ENCODE measurements at regions not wholly inside any gene's neighbourhood (a gene's known extent, or its start where the extent isn't known, plus 50 kb on each side); places are given as distances from the start of the nearest gene placed in this dataset.

DNA sequence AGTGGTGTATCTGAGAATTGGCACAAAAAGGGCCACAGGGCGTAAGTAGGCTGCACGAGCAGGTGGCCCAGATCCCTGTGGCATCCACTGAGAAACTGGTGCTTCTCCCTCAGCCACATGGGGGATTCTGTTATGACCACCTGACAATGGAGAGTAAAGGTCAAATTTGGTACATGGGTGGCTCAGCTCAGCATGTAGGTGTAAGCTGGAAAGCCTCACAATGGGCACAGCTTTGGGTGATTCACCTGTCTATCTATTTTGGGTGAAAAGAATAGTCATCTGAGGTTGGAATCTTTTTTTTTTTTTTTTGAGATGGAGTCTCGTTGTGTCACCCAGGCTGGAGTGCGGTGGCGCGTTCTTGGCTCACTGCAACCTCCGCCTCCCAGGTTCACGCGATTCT is 163.4 kb upstream of the TMEM260 start:
- Mint-ChIP-seq H3K4me3 (no peak overlapping the region), H3K27me3 (ENCODE audit: low read depth) (no peaks in the 10 kb centered on the region), H3K36me3 (no peaks in the 10 kb centered on the region), H3K9me3 (peaks cover 17% of the 10 kb centered on the region), H3K27ac (no peak overlapping the region), H3K4me1 (no peaks in the 10 kb centered on the region)
- ChIA-PET POLR2A (no interaction called here), CTCF (no interaction called here)
- DNase-seq (ENCODE audit: low spot score) (no peak), ATAC-seq (no peak)
- TF ChIP-seq GRHL2 (CRISPR knock-in tag; IDR thresholded peaks at IDR 0.05; ENCODE audit: insufficient replicate concordance, severe bottlenecking): no peak
- TF ChIP-seq, protein P1, sequence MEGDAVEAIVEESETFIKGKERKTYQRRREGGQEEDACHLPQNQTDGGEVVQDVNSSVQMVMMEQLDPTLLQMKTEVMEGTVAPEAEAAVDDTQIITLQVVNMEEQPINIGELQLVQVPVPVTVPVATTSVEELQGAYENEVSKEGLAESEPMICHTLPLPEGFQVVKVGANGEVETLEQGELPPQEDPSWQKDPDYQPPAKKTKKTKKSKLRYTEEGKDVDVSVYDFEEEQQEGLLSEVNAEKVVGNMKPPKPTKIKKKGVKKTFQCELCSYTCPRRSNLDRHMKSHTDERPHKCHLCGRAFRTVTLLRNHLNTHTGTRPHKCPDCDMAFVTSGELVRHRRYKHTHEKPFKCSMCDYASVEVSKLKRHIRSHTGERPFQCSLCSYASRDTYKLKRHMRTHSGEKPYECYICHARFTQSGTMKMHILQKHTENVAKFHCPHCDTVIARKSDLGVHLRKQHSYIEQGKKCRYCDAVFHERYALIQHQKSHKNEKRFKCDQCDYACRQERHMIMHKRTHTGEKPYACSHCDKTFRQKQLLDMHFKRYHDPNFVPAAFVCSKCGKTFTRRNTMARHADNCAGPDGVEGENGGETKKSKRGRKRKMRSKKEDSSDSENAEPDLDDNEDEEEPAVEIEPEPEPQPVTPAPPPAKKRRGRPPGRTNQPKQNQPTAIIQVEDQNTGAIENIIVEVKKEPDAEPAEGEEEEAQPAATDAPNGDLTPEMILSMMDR (IDR thresholded peaks at IDR 0.05): no peak
- TF ChIP-seq, protein P2, sequence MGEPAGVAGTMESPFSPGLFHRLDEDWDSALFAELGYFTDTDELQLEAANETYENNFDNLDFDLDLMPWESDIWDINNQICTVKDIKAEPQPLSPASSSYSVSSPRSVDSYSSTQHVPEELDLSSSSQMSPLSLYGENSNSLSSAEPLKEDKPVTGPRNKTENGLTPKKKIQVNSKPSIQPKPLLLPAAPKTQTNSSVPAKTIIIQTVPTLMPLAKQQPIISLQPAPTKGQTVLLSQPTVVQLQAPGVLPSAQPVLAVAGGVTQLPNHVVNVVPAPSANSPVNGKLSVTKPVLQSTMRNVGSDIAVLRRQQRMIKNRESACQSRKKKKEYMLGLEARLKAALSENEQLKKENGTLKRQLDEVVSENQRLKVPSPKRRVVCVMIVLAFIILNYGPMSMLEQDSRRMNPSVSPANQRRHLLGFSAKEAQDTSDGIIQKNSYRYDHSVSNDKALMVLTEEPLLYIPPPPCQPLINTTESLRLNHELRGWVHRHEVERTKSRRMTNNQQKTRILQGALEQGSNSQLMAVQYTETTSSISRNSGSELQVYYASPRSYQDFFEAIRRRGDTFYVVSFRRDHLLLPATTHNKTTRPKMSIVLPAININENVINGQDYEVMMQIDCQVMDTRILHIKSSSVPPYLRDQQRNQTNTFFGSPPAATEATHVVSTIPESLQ (CRISPR knock-in tag; IDR thresholded peaks at IDR 0.05): no peak
- TF ChIP-seq, protein P3, sequence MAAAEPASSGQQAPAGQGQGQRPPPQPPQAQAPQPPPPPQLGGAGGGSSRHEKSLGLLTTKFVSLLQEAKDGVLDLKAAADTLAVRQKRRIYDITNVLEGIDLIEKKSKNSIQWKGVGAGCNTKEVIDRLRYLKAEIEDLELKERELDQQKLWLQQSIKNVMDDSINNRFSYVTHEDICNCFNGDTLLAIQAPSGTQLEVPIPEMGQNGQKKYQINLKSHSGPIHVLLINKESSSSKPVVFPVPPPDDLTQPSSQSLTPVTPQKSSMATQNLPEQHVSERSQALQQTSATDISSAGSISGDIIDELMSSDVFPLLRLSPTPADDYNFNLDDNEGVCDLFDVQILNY (CRISPR knock-in tag; IDR thresholded peaks at IDR 0.05): no peak
- TF ChIP-seq, protein P4, sequence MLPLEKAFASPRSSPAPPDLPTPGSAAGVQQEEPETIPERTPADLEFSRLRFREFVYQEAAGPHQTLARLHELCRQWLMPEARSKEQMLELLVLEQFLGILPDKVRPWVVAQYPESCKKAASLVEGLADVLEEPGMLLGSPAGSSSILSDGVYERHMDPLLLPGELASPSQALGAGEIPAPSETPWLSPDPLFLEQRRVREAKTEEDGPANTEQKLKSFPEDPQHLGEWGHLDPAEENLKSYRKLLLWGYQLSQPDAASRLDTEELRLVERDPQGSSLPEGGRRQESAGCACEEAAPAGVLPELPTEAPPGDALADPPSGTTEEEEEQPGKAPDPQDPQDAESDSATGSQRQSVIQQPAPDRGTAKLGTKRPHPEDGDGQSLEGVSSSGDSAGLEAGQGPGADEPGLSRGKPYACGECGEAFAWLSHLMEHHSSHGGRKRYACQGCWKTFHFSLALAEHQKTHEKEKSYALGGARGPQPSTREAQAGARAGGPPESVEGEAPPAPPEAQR (CRISPR knock-in tag; IDR thresholded peaks at IDR 0.05): no peak
- no peak for TF ChIP-seq CREB1 (CRISPR knock-in tag; IDR thresholded peaks at IDR 0.05)
- TF ChIP-seq CREM (CRISPR knock-in tag; IDR thresholded peaks at IDR 0.05): no peak
- TF ChIP-seq HMGA2 (CRISPR knock-in tag; IDR thresholded peaks at IDR 0.05): no peak
- TF ChIP-seq, protein P5, sequence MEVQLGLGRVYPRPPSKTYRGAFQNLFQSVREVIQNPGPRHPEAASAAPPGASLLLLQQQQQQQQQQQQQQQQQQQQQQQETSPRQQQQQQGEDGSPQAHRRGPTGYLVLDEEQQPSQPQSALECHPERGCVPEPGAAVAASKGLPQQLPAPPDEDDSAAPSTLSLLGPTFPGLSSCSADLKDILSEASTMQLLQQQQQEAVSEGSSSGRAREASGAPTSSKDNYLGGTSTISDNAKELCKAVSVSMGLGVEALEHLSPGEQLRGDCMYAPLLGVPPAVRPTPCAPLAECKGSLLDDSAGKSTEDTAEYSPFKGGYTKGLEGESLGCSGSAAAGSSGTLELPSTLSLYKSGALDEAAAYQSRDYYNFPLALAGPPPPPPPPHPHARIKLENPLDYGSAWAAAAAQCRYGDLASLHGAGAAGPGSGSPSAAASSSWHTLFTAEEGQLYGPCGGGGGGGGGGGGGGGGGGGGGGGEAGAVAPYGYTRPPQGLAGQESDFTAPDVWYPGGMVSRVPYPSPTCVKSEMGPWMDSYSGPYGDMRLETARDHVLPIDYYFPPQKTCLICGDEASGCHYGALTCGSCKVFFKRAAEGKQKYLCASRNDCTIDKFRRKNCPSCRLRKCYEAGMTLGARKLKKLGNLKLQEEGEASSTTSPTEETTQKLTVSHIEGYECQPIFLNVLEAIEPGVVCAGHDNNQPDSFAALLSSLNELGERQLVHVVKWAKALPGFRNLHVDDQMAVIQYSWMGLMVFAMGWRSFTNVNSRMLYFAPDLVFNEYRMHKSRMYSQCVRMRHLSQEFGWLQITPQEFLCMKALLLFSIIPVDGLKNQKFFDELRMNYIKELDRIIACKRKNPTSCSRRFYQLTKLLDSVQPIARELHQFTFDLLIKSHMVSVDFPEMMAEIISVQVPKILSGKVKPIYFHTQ (CRISPR knock-in tag; IDR thresholded peaks at IDR 0.05): no peak
- TF ChIP-seq NFE2L1 (CRISPR knock-in tag; IDR thresholded peaks at IDR 0.05): no peak
- TF ChIP-seq, protein P6, sequence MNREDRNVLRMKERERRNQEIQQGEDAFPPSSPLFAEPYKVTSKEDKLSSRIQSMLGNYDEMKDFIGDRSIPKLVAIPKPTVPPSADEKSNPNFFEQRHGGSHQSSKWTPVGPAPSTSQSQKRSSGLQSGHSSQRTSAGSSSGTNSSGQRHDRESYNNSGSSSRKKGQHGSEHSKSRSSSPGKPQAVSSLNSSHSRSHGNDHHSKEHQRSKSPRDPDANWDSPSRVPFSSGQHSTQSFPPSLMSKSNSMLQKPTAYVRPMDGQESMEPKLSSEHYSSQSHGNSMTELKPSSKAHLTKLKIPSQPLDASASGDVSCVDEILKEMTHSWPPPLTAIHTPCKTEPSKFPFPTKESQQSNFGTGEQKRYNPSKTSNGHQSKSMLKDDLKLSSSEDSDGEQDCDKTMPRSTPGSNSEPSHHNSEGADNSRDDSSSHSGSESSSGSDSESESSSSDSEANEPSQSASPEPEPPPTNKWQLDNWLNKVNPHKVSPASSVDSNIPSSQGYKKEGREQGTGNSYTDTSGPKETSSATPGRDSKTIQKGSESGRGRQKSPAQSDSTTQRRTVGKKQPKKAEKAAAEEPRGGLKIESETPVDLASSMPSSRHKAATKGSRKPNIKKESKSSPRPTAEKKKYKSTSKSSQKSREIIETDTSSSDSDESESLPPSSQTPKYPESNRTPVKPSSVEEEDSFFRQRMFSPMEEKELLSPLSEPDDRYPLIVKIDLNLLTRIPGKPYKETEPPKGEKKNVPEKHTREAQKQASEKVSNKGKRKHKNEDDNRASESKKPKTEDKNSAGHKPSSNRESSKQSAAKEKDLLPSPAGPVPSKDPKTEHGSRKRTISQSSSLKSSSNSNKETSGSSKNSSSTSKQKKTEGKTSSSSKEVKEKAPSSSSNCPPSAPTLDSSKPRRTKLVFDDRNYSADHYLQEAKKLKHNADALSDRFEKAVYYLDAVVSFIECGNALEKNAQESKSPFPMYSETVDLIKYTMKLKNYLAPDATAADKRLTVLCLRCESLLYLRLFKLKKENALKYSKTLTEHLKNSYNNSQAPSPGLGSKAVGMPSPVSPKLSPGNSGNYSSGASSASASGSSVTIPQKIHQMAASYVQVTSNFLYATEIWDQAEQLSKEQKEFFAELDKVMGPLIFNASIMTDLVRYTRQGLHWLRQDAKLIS (CRISPR knock-in tag; IDR thresholded peaks at IDR 0.05; ENCODE audit: borderline replicate concordance): no peak

DNA sequence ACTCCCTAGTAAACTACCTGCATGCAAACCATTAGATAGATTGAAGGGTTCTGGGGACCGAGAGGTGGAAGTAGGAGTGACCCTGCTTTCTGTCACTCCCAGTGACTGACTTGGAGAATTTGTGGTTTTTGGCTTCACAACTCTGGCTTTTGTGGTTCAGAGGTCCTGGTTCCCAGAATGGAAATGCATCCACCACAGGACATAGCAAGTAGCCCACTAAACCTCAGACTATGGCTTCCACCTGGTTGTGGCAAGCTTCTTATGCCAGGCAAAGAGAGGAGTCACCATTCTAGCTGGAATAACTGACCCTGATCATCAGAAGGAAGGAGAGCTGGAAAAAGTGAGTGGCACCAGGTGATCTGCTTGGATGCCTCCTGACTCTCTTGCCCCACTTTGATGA is 162.4 kb upstream of the TMEM260 start:
- TF ChIP-seq TCF7 (CRISPR knock-in tag; IDR thresholded peaks at IDR 0.05; ENCODE audit: low read depth) (no peak), ESRRA (CRISPR knock-in tag; IDR thresholded peaks at IDR 0.05; ENCODE audit: borderline replicate concordance) (no peak), FOXP1 (CRISPR knock-in tag; IDR thresholded peaks at IDR 0.05; ENCODE audit: borderline replicate concordance) (no peak)
- TF ChIP-seq, protein P7, sequence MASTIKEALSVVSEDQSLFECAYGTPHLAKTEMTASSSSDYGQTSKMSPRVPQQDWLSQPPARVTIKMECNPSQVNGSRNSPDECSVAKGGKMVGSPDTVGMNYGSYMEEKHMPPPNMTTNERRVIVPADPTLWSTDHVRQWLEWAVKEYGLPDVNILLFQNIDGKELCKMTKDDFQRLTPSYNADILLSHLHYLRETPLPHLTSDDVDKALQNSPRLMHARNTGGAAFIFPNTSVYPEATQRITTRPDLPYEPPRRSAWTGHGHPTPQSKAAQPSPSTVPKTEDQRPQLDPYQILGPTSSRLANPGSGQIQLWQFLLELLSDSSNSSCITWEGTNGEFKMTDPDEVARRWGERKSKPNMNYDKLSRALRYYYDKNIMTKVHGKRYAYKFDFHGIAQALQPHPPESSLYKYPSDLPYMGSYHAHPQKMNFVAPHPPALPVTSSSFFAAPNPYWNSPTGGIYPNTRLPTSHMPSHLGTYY (CRISPR knock-in tag; IDR thresholded peaks at IDR 0.05): no peak
- Mint-ChIP-seq H3K36me3 (no peaks in the 10 kb centered on the region), H3K27me3 (ENCODE audit: low read depth) (no peaks in the 10 kb centered on the region), H3K27ac (no peak overlapping the region), H3K9me3 (peaks cover 22% of the 10 kb centered on the region), H3K4me1 (no peaks in the 10 kb centered on the region), H3K4me3 (no peak overlapping the region)
- no peak for ATAC-seq
- ChIA-PET CTCF (no interaction called here), POLR2A (no interaction called here)
- DNase-seq (ENCODE audit: low spot score): no peak

All from WTC11 (cell line).